ENCODE measurements at regions not wholly inside any gene's neighbourhood (a gene's known extent, or its start where the extent isn't known, plus 50 kb on each side); places are given as distances from the start of the nearest gene placed in this dataset.
A peak's percentile ranks its signal among the peaks of the same experiment; 100 is the strongest.

GRCh38 chr6:20291764-20292580, 79.7 kb upstream of the MBOAT1 start:
- H3K36me3 Mint-ChIP-seq (ENCODE audit: low read depth): no peaks in the 10 kb centered on the region
- H3K27me3 Mint-ChIP-seq: peaks cover 2% of the 10 kb centered on the region
- DNase-seq: peak; percentile 78
- ChIA-PET POLR2A (interaction anchor here (1.1 to 1.4 kb wide), 3 partner anchors 44 to 241 kb away, joined by 3 to 4 read pairs (median 3); no protein-coding TSS in a partner anchor), CTCF (interaction anchor here (0.7 to 1.7 kb wide), 13 partner anchors 11 to 272 kb away, joined by 3 to 13 read pairs (median 4); partner anchors contain the start of gene CDKAL1)
- H3K27ac Mint-ChIP-seq: no peak overlapping the region
- H3K4me3 Mint-ChIP-seq: no peak overlapping the region
- no peaks in the 10 kb centered on the region for H3K9me3 Mint-ChIP-seq
- peaks cover 37% of the 10 kb centered on the region for H3K4me1 Mint-ChIP-seq

- Mint-ChIP-seq H3K4me3 (no peak overlapping the region), H3K27me3 (peaks cover 2% of the 10 kb centered on the region), H3K27ac (no peak overlapping the region), H3K9me3 (no peaks in the 10 kb centered on the region), H3K4me1 (peaks cover 36% of the 10 kb centered on the region), H3K36me3 (ENCODE audit: low read depth) (no peaks in the 10 kb centered on the region)
- ChIA-PET POLR2A (interaction anchor here (1.1 to 1.4 kb wide), 3 partner anchors 43 to 240 kb away, joined by 3 to 4 read pairs (median 3); no protein-coding TSS in a partner anchor), CTCF (interaction anchor here (0.7 to 1.4 kb wide), 11 partner anchors 12 to 271 kb away, joined by 3 to 13 read pairs (median 4); partner anchors contain the start of gene CDKAL1)
- DNase-seq: no peak
These were observed 80.6 kb upstream of the MBOAT1 start for GRCh38 chr6:20292905-20293304.

- ChIA-PET POLR2A (no interaction called here), CTCF (no interaction called here)
- no peak for DNase-seq
- Mint-ChIP-seq H3K9me3 (no peaks in the 10 kb centered on the region), H3K36me3 (ENCODE audit: low read depth) (no peaks in the 10 kb centered on the region), H3K4me3 (no peak overlapping the region), H3K4me1 (peaks cover 4% of the 10 kb centered on the region), H3K27ac (no peak overlapping the region), H3K27me3 (peaks cover 3% of the 10 kb centered on the region)
These were observed 89.0 kb upstream of the MBOAT1 start for GRCh38 chr6:20301256-20301655.

GRCh38 chr6:20302168-20302567, 89.9 kb upstream of the MBOAT1 start:
- peaks cover 3% of the 10 kb centered on the region for H3K27me3 Mint-ChIP-seq
- no peak for DNase-seq
- H3K9me3 Mint-ChIP-seq: no peaks in the 10 kb centered on the region
- H3K4me1 Mint-ChIP-seq: no peaks in the 10 kb centered on the region
- H3K27ac Mint-ChIP-seq: no peak overlapping the region
- ChIA-PET CTCF (interaction anchor here (1.2 kb wide), 1 partner anchor 103 kb away, joined by 3 read pairs; no protein-coding TSS in a partner anchor), POLR2A (interaction anchor here (1.5 kb wide), 1 partner anchor 18 kb away, joined by 7 read pairs; no protein-coding TSS in a partner anchor)
- H3K4me3 Mint-ChIP-seq: no peak overlapping the region
- no peaks in the 10 kb centered on the region for H3K36me3 Mint-ChIP-seq (ENCODE audit: low read depth)

GRCh38 chr6:20302702-20303251, 90.5 kb upstream of the MBOAT1 start:
- DNase-seq: no peak
- Mint-ChIP-seq H3K4me3 (no peak overlapping the region), H3K4me1 (no peaks in the 10 kb centered on the region), H3K9me3 (no peaks in the 10 kb centered on the region), H3K27me3 (peaks cover 3% of the 10 kb centered on the region), H3K36me3 (ENCODE audit: low read depth) (no peaks in the 10 kb centered on the region), H3K27ac (no peak overlapping the region)
- CTCF ChIA-PET: interaction anchor here (1.2 kb wide), 1 partner anchor 102 kb away, joined by 3 read pairs; no protein-coding TSS in a partner anchor
- POLR2A ChIA-PET: interaction anchor here (1.5 kb wide), 1 partner anchor 17 kb away, joined by 7 read pairs; no protein-coding TSS in a partner anchor

DNA sequence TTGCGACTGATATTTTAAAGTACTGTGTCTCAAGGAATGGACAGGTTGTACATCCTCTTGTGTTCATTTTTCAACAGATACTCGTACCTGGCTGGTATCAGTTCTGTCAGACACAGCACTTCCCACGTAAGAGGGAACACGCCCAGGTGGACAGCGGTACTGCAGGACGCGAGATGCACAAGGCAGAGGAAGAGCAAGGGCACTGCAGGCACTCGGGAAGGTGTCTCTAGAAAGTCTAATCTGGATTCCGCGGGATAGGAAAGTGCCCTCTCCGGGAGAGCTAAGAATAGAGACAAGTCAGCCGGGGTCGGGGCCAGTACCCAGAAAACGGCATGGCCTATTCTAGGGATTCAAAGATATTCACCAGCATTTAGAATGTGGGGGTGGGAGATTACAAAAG, 94.2 kb upstream of the MBOAT1 start:
- no peaks in the 10 kb centered on the region for H3K4me1 Mint-ChIP-seq
- no peaks in the 10 kb centered on the region for H3K9me3 Mint-ChIP-seq
- CTCF ChIA-PET: interaction anchor here (0.7 kb wide), 1 partner anchor 221 kb away, joined by 3 read pairs; no protein-coding TSS in a partner anchor
- no peak overlapping the region for H3K27ac Mint-ChIP-seq
- POLR2A ChIA-PET: interaction anchor here (1.3 kb wide), 1 partner anchor 13 kb away, joined by 3 read pairs; no protein-coding TSS in a partner anchor
- H3K4me3 Mint-ChIP-seq: no peak overlapping the region
- no peaks in the 10 kb centered on the region for H3K36me3 Mint-ChIP-seq (ENCODE audit: low read depth)
- peaks cover 10% of the 10 kb centered on the region for H3K27me3 Mint-ChIP-seq
- DNase-seq: no peak

DNA sequence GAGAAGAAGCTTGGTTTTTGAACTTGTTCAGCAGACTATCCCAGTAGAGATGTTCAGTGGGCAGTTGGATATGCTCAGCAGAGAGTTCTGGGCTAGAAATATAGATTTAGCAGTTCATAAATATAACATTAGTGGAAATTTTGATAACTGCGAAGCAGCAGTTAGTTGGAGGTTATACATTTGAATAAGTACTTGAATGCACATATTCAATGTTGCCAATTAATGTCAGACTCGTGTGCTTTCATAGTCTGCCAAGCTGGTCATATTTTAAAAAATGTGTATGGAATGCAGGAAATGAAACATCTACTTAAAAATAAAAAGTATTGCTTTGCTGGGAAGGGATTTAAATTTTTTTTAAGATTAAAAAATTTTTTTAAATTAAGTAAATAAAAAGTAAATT, 92.5 kb upstream of the E2F3 start:
- CTCF ChIA-PET: no interaction called here

DNA sequence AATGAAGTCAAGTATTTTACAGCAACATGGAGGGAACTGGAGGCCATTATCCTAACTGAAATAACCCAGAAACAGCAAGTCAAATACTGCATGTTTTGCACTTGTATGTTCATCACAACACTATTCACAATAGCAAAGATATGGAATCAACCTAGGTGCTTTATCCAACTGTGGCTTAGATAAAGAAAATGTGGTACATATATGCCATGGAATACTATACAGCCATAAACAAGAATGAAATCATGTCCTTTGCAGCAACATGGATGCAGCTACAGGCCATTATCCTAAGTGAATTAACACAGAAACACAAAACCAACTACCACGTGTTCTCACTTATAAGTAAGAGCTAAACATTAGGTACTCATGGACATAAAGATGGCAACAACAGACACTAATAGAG, 91.5 kb upstream of the E2F3 start:
- DNase-seq: no peak
- Mint-ChIP-seq H3K4me3 (no peak overlapping the region), H3K36me3 (ENCODE audit: low read depth) (no peaks in the 10 kb centered on the region), H3K4me1 (peaks cover 3% of the 10 kb centered on the region), H3K9me3 (no peaks in the 10 kb centered on the region), H3K27me3 (peaks cover 10% of the 10 kb centered on the region), H3K27ac (no peak overlapping the region)
- POLR2A ChIA-PET: interaction anchor here (1.6 kb wide), 1 partner anchor 10 kb away, joined by 7 read pairs; no protein-coding TSS in a partner anchor
- CTCF ChIA-PET: interaction anchor here (0.8 kb wide), 1 partner anchor 9 kb away, joined by 3 read pairs; no protein-coding TSS in a partner anchor

More for the DNA sequence above, 92.5 kb upstream of the E2F3 start:
- Mint-ChIP-seq H3K4me1 (peaks cover 3% of the 10 kb centered on the region), H3K4me3 (no peak overlapping the region), H3K27me3 (peaks cover 9% of the 10 kb centered on the region), H3K36me3 (ENCODE audit: low read depth) (no peaks in the 10 kb centered on the region), H3K27ac (no peak overlapping the region), H3K9me3 (no peaks in the 10 kb centered on the region)
- POLR2A ChIA-PET: interaction anchor here (1.2 kb wide), 1 partner anchor 10 kb away, joined by 3 read pairs; no protein-coding TSS in a partner anchor
- DNase-seq: no peak

GRCh38 chr6:20312606-20313005, 89.1 kb upstream of the E2F3 start:
- ChIA-PET POLR2A (interaction anchor here (2.5 to 2.8 kb wide), 2 partner anchors 24 to 91 kb away, joined by 11 to 12 read pairs; no protein-coding TSS in a partner anchor), CTCF (no interaction called here)
- Mint-ChIP-seq H3K4me1 (peaks cover 3% of the 10 kb centered on the region), H3K36me3 (ENCODE audit: low read depth) (no peaks in the 10 kb centered on the region), H3K4me3 (no peak overlapping the region), H3K27ac (no peak overlapping the region), H3K27me3 (peaks cover 10% of the 10 kb centered on the region), H3K9me3 (no peaks in the 10 kb centered on the region)
- DNase-seq: no peak

- CTCF ChIA-PET: interaction anchor here (1.3 kb wide), 1 partner anchor 215 kb away, joined by 3 read pairs; no protein-coding TSS in a partner anchor
These were observed 88.6 kb upstream of the E2F3 start for GRCh38 chr6:20313051-20313450.

DNA sequence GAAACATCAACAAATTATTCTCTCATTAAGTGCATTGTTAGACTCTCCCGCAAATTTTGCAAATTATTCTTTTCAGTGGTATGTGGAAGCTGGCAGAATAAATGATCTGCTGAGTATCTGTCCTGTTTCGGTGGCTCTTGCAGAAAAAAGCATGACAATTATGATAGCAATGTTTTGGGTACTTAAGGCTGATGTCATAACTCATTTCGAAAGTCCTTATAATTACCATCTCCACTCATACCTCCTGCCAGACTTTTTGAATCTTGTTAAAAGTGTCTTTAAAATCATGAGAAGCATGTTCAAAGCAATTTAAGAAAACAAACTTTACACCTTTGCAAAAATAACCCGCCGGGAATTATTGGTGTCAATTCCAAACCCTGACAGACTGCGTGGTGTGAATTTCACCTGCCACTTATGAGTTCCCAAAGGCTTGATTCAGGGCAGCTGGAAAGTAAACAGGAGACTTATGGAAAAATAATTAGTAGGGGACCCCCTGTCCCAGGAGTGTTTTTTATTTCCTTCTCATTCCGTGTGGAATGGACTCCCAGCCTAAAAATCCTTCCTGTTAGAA, 87.6 kb upstream of the E2F3 start:
- Mint-ChIP-seq H3K9me3 (peaks cover 7% of the 10 kb centered on the region), H3K4me1 (peaks cover 6% of the 10 kb centered on the region), H3K27me3 (peaks cover 8% of the 10 kb centered on the region), H3K4me3 (no peak overlapping the region), H3K36me3 (ENCODE audit: low read depth) (peaks cover 6% of the 10 kb centered on the region), H3K27ac (no peak overlapping the region)
- DNase-seq: no peak
- POLR2A ChIA-PET: interaction anchor here (2.5 to 2.8 kb wide), 2 partner anchors 23 to 90 kb away, joined by 11 to 12 read pairs; no protein-coding TSS in a partner anchor
- CTCF ChIA-PET: interaction anchor here (1.3 kb wide), 2 partner anchors 14 to 214 kb away, joined by 3 read pairs; no protein-coding TSS in a partner anchor

More at GRCh38 chr6:20313051-20313450, 88.6 kb upstream of the E2F3 start:
- POLR2A ChIA-PET: interaction anchor here (2.5 to 2.8 kb wide), 2 partner anchors 23 to 91 kb away, joined by 11 to 12 read pairs; no protein-coding TSS in a partner anchor
- peaks cover 3% of the 10 kb centered on the region for H3K9me3 Mint-ChIP-seq
- peaks cover 2% of the 10 kb centered on the region for H3K36me3 Mint-ChIP-seq (ENCODE audit: low read depth)
- H3K27ac Mint-ChIP-seq: no peak overlapping the region
- peaks cover 3% of the 10 kb centered on the region for H3K4me1 Mint-ChIP-seq
- peaks cover 10% of the 10 kb centered on the region for H3K27me3 Mint-ChIP-seq
- no peak overlapping the region for H3K4me3 Mint-ChIP-seq
- DNase-seq: no peak

Measured in activated CD4-positive, alpha-beta memory T cell treated with anti-CD3 and anti-CD28 coated beads, Interleukin-2, amount 10 ng/mL, durations not matched to agents 7 days and 5 days (primary cell).